K562 (cell line): ENCODE measurements at regions not wholly inside any gene's neighbourhood (a gene's known extent, or its start where the extent isn't known, plus 50 kb on each side); places are given as distances from the start of the nearest gene placed in this dataset.

Experiments
- ATAC-seq: fragments of 200-7000 bp; cut with Tn5 transposase; 3 replicates; pipeline ENCODE4 v1.9.1; 2020; ENCODE audit warnings: moderate library complexity
- BruUV-seq: library from RNA; stranded (reverse); fragments of 400-500 nt; replicated peaks from 2 replicates; lab custom pipeline; 2021; lab: Mats Ljungman, UMichigan
- CTCF ChIA-PET: fragments of 300-600 bp; formaldehyde crosslinking; extraction: SDS; loops from one replicate; lab custom pipeline; 2021; ENCODE audit warnings: low intra/inter-chr PET ratio; lab: Yijun Ruan, JAX
- POLR2A ChIA-PET: fragments of 300-600, 350-650 bp; sonication (Branson Sonifier 250); formaldehyde crosslinking; extraction: SDS; loops from one replicate; lab custom pipeline; 2021; ENCODE audit warnings: antibody characterized with exemption, inconsistent platforms; lab: Yijun Ruan, JAX
- DNase-seq, 4 experiments: peaks; one replicate each; pipeline versions ENCODE4 v3.0.0 to v3.0.0-alpha.2; 2011 to 2018; ENCODE audit warnings: low spot score in 3 of 4, mixed read lengths in 3 of 4; ENCODE audit errors: extremely low read depth in 1 of 4
- FAIRE-seq: peaks from 2 replicates; lab custom pipeline; 2011; peaks lifted over from hg19 to GRCh38; lab: Jason Lieb, UNC
- H2AFZ ChIP-seq: 2 replicates; pipeline ENCODE4 v1.6.0; 2011; ENCODE audit warnings: low read depth, low read length, control low read depth, inconsistent platforms
- H3K27ac ChIP-seq: fragments of 200-600 bp; 3 replicates; pipeline ENCODE4 v1.8.0; 2011; ENCODE audit warnings: low read depth, mild to moderate bottlenecking, control low read depth, inconsistent platforms, low read length, moderate library complexity, mixed read lengths; ENCODE audit errors: extremely low read depth
- H3K27me3 ChIP-seq, 2 experiments: fragments of 300-600 bp in 1 of 2; 2 replicates in 1 of 2; 3 replicates in 1 of 2; pipeline versions ENCODE4 v1.6.0 to v1.8.0; 2011; ENCODE audit warnings: inconsistent platforms in 2 of 2, low read length in 2 of 2, mild to moderate bottlenecking in 1 of 2, mixed read lengths in 1 of 2, moderate library complexity in 1 of 2; ENCODE audit not compliant: control insufficient read depth in 2 of 2, insufficient read depth in 2 of 2
- H3K36me3 ChIP-seq: fragments of 300-600 bp; 3 replicates; pipeline ENCODE4 v1.8.0; 2011; ENCODE audit warnings: mild to moderate bottlenecking, low read length, inconsistent platforms; ENCODE audit not compliant: control insufficient read depth, insufficient read depth
- H3K4me1 ChIP-seq, 2 experiments: fragments of 200-600 bp in 1 of 2; replicated peaks in 1 of 2; 2 replicates in 1 of 2; 3 replicates in 1 of 2; pipeline versions ENCODE4 v1.5.1 to v1.8.0; 2011; ENCODE audit warnings: inconsistent platforms in 2 of 2, low read length in 2 of 2, mild to moderate bottlenecking in 1 of 2, mixed read lengths in 1 of 2, moderate library complexity in 1 of 2; ENCODE audit not compliant: control insufficient read depth in 2 of 2, insufficient read depth in 2 of 2
- H3K4me2 ChIP-seq: 2 replicates; pipeline ENCODE4 v1.6.1; 2011; ENCODE audit warnings: low read length, control low read depth, inconsistent platforms, mixed read lengths; ENCODE audit not compliant: insufficient read depth
- H3K4me3 ChIP-seq: fragments of 200-600 bp; sonication (generic), shearing (Covaris generic); 2 replicates; pipeline ENCODE4 v1.5.1; 2016; ENCODE audit warnings: control low read depth, inconsistent platforms
- H3K79me2 ChIP-seq: fragments of 200-600 bp; 3 replicates; pipeline ENCODE4 v1.8.0; 2011; ENCODE audit warnings: low read length, inconsistent platforms; ENCODE audit not compliant: control insufficient read depth, insufficient read depth
- H3K9ac ChIP-seq, 2 experiments: 2 replicates each; pipeline versions ENCODE4 v1.6.0 to v1.6.1; 2011; ENCODE audit warnings: low read depth in 2 of 2, low read length in 2 of 2, control low read depth in 1 of 2, inconsistent platforms in 1 of 2, mild to moderate bottlenecking in 1 of 2, mixed read lengths in 1 of 2; ENCODE audit not compliant: insufficient read depth in 1 of 2
- H3K9me1 ChIP-seq: one replicate; pipeline ENCODE4 v1.6.0; 2011; ENCODE audit warnings: inconsistent platforms, mild to moderate bottlenecking, low read length, moderate library complexity; ENCODE audit not compliant: control insufficient read depth, insufficient read depth
- H3K9me3 ChIP-seq: replicated peaks from 2 replicates; pipeline ENCODE4 v1.5.1; 2011; ENCODE audit warnings: low read depth, low read length, inconsistent platforms; ENCODE audit not compliant: control insufficient read depth, insufficient read depth
- H4K20me1 ChIP-seq: replicated peaks from 2 replicates; pipeline ENCODE4 v1.6.1; 2011; ENCODE audit warnings: low read length, inconsistent platforms, mixed read lengths; ENCODE audit not compliant: control insufficient read depth, insufficient read depth
- ARID2 ChIP-seq: fragments of 450-650 bp; IDR thresholded peaks from 2 replicates; pipeline ENCODE4 v1.6.1; 2017; ENCODE audit warnings: antibody characterized with exemption, mild to moderate bottlenecking
- ATF7 ChIP-seq: fragments of 450-650 bp; IDR thresholded peaks from 2 replicates; pipeline ENCODE4 v1.7.1; 2014; ENCODE audit warnings: mild to moderate bottlenecking, moderate library complexity
- BRD4 ChIP-seq: fragments of 200-600 bp; sonication (generic); IDR thresholded peaks from 2 replicates; pipeline ENCODE4 v1.6.1; 2017; ENCODE audit warnings: inconsistent platforms
- CSDE1 ChIP-seq, 2 experiments: fragments of 450-650 bp; IDR thresholded peaks; 2 replicates each; pipeline ENCODE4 v1.6.1; 2016; ENCODE audit warnings: mild to moderate bottlenecking in 1 of 2
- CTBP1 ChIP-seq: fragments of 450-650 bp; IDR thresholded peaks from 2 replicates; pipeline ENCODE4 v1.6.1; 2016; ENCODE audit warnings: borderline replicate concordance
- DPF2 ChIP-seq: fragments of 450-650 bp; IDR thresholded peaks from 2 replicates; pipeline ENCODE4 v1.6.1; 2016
- HDAC1 ChIP-seq, 2 experiments: fragments of 450-650 bp; IDR thresholded peaks; 2 replicates each; pipeline ENCODE4 v1.6.1; 2016 to 2017; ENCODE audit warnings: inconsistent platforms in 1 of 2, mild to moderate bottlenecking in 1 of 2, moderate library complexity in 1 of 2
- HINFP ChIP-seq: fragments of 450-650 bp; conservative IDR thresholded peaks from 2 replicates; pipeline ENCODE4 v1.6.1; 2016; ENCODE audit warnings: missing genetic modification characterization, low read depth, mild to moderate bottlenecking, control low read depth, missing compliant biosample characterization
- MEIS2 ChIP-seq: fragments of 450-650 bp; IDR thresholded peaks from 2 replicates; pipeline ENCODE4 v1.6.1; 2014; ENCODE audit warnings: mild to moderate bottlenecking; ENCODE audit not compliant: partially characterized antibody
- NONO ChIP-seq, 2 experiments: fragments of 200-400 bp in 1 of 2; fragments of 450-650 bp in 1 of 2; formaldehyde crosslinking in 1 of 2; IDR thresholded peaks; 2 replicates each; pipeline ENCODE4 v1.6.1; 2017; ENCODE audit warnings: low read depth in 2 of 2, mild to moderate bottlenecking in 2 of 2, moderate library complexity in 2 of 2, low read length in 1 of 2
- NR2C1 ChIP-seq, 2 experiments: fragments of 450-650 bp; IDR thresholded peaks; 2 replicates each; pipeline ENCODE4 v1.6.1; 2017; ENCODE audit warnings: mild to moderate bottlenecking in 2 of 2, antibody characterized with exemption in 1 of 2, inconsistent platforms in 1 of 2, missing compliant biosample characterization in 1 of 2, missing genetic modification characterization in 1 of 2
- PKNOX1 ChIP-seq: fragments of 450-650 bp; IDR thresholded peaks from 2 replicates; pipeline ENCODE4 v1.6.1; 2016
- SETDB1 ChIP-seq: IDR thresholded peaks from one replicate; pipeline ENCODE4 v1.6.1; 2012; ENCODE audit warnings: low read length, control low read depth, inconsistent platforms
- SMARCC2 ChIP-seq: fragments of 450-650 bp; IDR thresholded peaks from 2 replicates; pipeline ENCODE4 v1.6.1; 2017; ENCODE audit warnings: antibody characterized with exemption, moderate library complexity, mild to moderate bottlenecking, low read depth
- STAG1 ChIP-seq: sonication (generic); formaldehyde crosslinking; IDR thresholded peaks from 2 replicates; pipeline ENCODE4 v1.5.0; 2020; ENCODE audit warnings: missing genetic modification reagents, borderline replicate concordance
- ZNF280B ChIP-seq: fragments of 250-450 bp; sonication (Bioruptor Pico); IDR thresholded peaks from 2 replicates; pipeline ENCODE4 v1.5.1; 2021; ENCODE audit warnings: mild to moderate bottlenecking
- ZNF766 ChIP-seq: fragments of 200-800 bp; sonication (Bioruptor generic); conservative IDR thresholded peaks from 2 replicates; pipeline ENCODE4 v1.6.1; 2016; ENCODE audit warnings: missing genetic modification characterization, missing compliant biosample characterization
- WGBS: fragments of 100-300 bp; shearing (Covaris generic); methylation state at CpG from one replicate; pipeline ENCODE4 v1.1.6; 2016; ENCODE audit warnings: low coverage, mixed read lengths; ENCODE audit not compliant: insufficient coverage; ENCODE audit errors: missing lambda C conversion rate; 5-methylcytosine and 5-hydroxymethylcytosine counted together
- in situ Hi-C: fragments of 300-500 bp; cut with MboI; formaldehyde crosslinking; loops from 4 replicates; pipeline ENCODE4 v1.15.0; 2018; ENCODE audit warnings: inconsistent platforms, mixed read lengths
- intact Hi-C: fragments of 100-400 bp; cut with micrococcal nuclease; formaldehyde crosslinking; loops from 2 replicates; pipeline ENCODE4 v1.14.2; 2022
- TF ChIP-seq, protein P1 (sequence below): fragments of 150-350 bp; conservative IDR thresholded peaks from 2 replicates; pipeline ENCODE4 v1.6.1; 2014; ENCODE audit warnings: low read length

- DNase-seq = peak in 2 of 4 experiments; percentile 41 to 60
- Histone ChIP-seq H3K9ac (no peak overlapping the region), H3K27ac (no peak overlapping the region), H3K79me2 (no peaks in the 10 kb centered on the region), H3K9me3 (no peaks in the 10 kb centered on the region), H3K9me1 (no peaks in the 10 kb centered on the region), H3K36me3 (peaks cover 27% of the 10 kb centered on the region; the same call in 2 of the 3 replicates), H3K4me2 (no peak overlapping the region), H3K4me1 (peaks cover 7 to 33% of the 10 kb centered on the region in 2 experiments), H3K4me3 (no peak overlapping the region), H2AFZ (peak overlapping the region; percentile 70), H3K27me3 (no peaks in the 10 kb centered on the region), H4K20me1 (no peaks in the 10 kb centered on the region)
- FAIRE-seq = no peak
- in situ Hi-C loops (no loop called here), intact Hi-C loops (no loop called here)
- CTCF ChIA-PET = no interaction called here
- no TSS peak for BruUV-seq
- WGBS = 20% methylated on average over 7 of the region's 7 CpGs
- POLR2A ChIA-PET = interaction anchor here (0.6 to 1.7 kb wide), 2 partner anchors 204 to 733 kb away, joined by 3 to 5 read pairs; no protein-coding TSS in a partner anchor
- ATAC-seq = peak; percentile 50
- no peak for TF ChIP-seq SMARCC2
- no peak for TF ChIP-seq SETDB1
- TF ChIP-seq ZNF766 = no peak
- no peak for TF ChIP-seq NONO (IDR thresholded peaks at IDR 0.05; ENCODE audit: low read depth in 2 of 2, low read length in 1 of 2)
- no peak for TF ChIP-seq HDAC1 (IDR thresholded peaks at IDR 0.05)
- no peak for TF ChIP-seq STAG1 (CRISPR knock-in tag)
- no peak for TF ChIP-seq DPF2
- TF ChIP-seq HINFP (tag) = 0 out of 2 replicates have a peak, but pooled peaks have one; percentile 16
- no peak for TF ChIP-seq CSDE1 (IDR thresholded peaks at IDR 0.05)
- no peak for TF ChIP-seq BRD4
- TF ChIP-seq ZNF280B = no peak
- no peak for TF ChIP-seq CTBP1
- TF ChIP-seq MEIS2 = peak; percentile 75
- TF ChIP-seq, protein P1, sequence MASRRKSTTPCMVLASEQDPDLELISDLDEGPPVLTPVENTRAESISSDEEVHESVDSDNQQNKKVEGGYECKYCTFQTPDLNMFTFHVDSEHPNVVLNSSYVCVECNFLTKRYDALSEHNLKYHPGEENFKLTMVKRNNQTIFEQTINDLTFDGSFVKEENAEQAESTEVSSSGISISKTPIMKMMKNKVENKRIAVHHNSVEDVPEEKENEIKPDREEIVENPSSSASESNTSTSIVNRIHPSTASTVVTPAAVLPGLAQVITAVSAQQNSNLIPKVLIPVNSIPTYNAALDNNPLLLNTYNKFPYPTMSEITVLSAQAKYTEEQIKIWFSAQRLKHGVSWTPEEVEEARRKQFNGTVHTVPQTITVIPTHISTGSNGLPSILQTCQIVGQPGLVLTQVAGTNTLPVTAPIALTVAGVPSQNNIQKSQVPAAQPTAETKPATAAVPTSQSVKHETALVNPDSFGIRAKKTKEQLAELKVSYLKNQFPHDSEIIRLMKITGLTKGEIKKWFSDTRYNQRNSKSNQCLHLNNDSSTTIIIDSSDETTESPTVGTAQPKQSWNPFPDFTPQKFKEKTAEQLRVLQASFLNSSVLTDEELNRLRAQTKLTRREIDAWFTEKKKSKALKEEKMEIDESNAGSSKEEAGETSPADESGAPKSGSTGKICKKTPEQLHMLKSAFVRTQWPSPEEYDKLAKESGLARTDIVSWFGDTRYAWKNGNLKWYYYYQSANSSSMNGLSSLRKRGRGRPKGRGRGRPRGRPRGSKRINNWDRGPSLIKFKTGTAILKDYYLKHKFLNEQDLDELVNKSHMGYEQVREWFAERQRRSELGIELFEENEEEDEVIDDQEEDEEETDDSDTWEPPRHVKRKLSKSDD = no peak
- peak; percentile 71 for TF ChIP-seq PKNOX1
- no peak for TF ChIP-seq ATF7
- TF ChIP-seq NR2C1 (IDR thresholded peaks at IDR 0.05) = peak; percentile 79
- peak; percentile 86 for TF ChIP-seq NR2C1 (tag; IDR thresholded peaks at IDR 0.05)
- no peak for TF ChIP-seq ARID2
These were observed 207.5 kb upstream of the NR2F2 start for GRCh38 chr15:96123028-96123400.
